Embryonic facial prominence (tissue), 1 donor: ENCODE measurements at regions not wholly inside any gene's neighbourhood (a gene's known extent, or its start where the extent isn't known, plus 50 kb on each side); places are given as distances from the start of the nearest gene placed in this dataset.

Experiments
- DNase-seq: peaks from one replicate; pipeline ENCODE4 v3.0.0-alpha.2; 2016; ENCODE audit errors: extremely low spot score

GRCh38 chr15:72833561-72833960 lies 50.0 kb upstream of the ADPGK start:
- DNase-seq = no peak
